DND-41 (cell line): ENCODE measurements at regions not wholly inside any gene's neighbourhood (a gene's known extent, or its start where the extent isn't known, plus 50 kb on each side); places are given as distances from the start of the nearest gene placed in this dataset.

ENCODE experiments used
- ATAC-seq: fragments of 200-7000 bp; cut with Tn5 transposase; 3 replicates; pipeline ENCODE4 v1.9.1; 2021; ENCODE audit warnings: low read depth; ENCODE audit not compliant: insufficient read depth
- DNase-seq: peaks from one replicate; pipeline ENCODE4 v3.0.0-alpha.2; 2020
- H2AFZ ChIP-seq: 2 replicates; pipeline ENCODE4 v1.6.0; 2012; ENCODE audit warnings: low read depth, low read length
- H3K27ac ChIP-seq: 2 replicates; pipeline ENCODE4 v1.5.1; 2012; ENCODE audit warnings: low read length, inconsistent platforms
- H3K27me3 ChIP-seq: fragments of 200-600 bp; sonication (generic); 2 replicates; pipeline ENCODE4 v1.6.0; 2012; ENCODE audit warnings: low read length, mild to moderate bottlenecking, inconsistent platforms; ENCODE audit not compliant: insufficient read depth, poor library complexity
- H3K36me3 ChIP-seq: 2 replicates; pipeline ENCODE4 v1.5.1; 2012; ENCODE audit warnings: low read length, inconsistent platforms; ENCODE audit not compliant: insufficient read depth
- H3K4me1 ChIP-seq: 2 replicates; pipeline ENCODE4 v1.5.1; 2012; ENCODE audit warnings: mild to moderate bottlenecking, low read length; ENCODE audit not compliant: insufficient read depth
- H3K4me2 ChIP-seq: 2 replicates; pipeline ENCODE4 v1.6.0; 2012; ENCODE audit warnings: mild to moderate bottlenecking, moderate library complexity, low read length, inconsistent platforms; ENCODE audit not compliant: insufficient read depth
- H3K4me3 ChIP-seq, 2 experiments: fragments of 200-600 bp in 1 of 2; shearing (Covaris generic) in 1 of 2; 2 replicates each; pipeline ENCODE4 v1.5.1; 2012 to 2016; ENCODE audit warnings: inconsistent platforms in 2 of 2, low read length in 2 of 2, mild to moderate bottlenecking in 2 of 2, low read depth in 1 of 2, moderate library complexity in 1 of 2
- H3K79me2 ChIP-seq: 2 replicates; pipeline ENCODE4 v1.6.0; 2012; ENCODE audit warnings: low read length, inconsistent platforms; ENCODE audit not compliant: insufficient read depth
- H3K9ac ChIP-seq: 2 replicates; pipeline ENCODE4 v1.6.0; 2012; ENCODE audit warnings: low read depth, mild to moderate bottlenecking, inconsistent platforms, low read length, moderate library complexity
- H3K9me3 ChIP-seq: 2 replicates; pipeline ENCODE4 v1.5.1; 2012; ENCODE audit warnings: low read length, moderate library complexity, mild to moderate bottlenecking, inconsistent platforms; ENCODE audit not compliant: insufficient read depth, severe bottlenecking
- H4K20me1 ChIP-seq: 2 replicates; pipeline ENCODE4 v1.6.0; 2012; ENCODE audit warnings: low read length; ENCODE audit not compliant: insufficient read depth
- EZH2 ChIP-seq: IDR thresholded peaks from 3 replicates; pipeline ENCODE4 v1.6.1; 2012; ENCODE audit warnings: borderline replicate concordance, low read depth, mild to moderate bottlenecking, moderate library complexity, low read length, inconsistent platforms; ENCODE audit not compliant: severe bottlenecking
- TF ChIP-seq, protein P1 (sequence below): IDR thresholded peaks from 2 replicates; pipeline ENCODE4 v1.5.1; 2012; ENCODE audit warnings: borderline replicate concordance, low read length, moderate library complexity, mild to moderate bottlenecking; ENCODE audit not compliant: poor library complexity, severe bottlenecking; ENCODE audit errors: extremely low read depth

DNA sequence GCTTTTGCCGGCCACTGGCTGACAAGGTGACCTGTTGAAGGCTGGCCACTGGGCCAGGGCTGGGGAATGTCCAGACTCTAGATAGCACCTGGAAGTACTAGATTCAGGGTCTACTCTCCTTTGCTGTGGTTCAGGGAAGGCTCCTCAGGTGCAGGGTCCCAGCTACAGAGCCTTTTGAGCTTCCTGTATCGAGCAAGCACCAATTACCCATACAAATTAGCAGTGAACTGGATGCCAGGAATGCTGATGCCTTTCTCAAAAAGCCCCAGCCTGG is 213.4 kb downstream of the CYP26B1 start:
- no peak for ATAC-seq
- TF ChIP-seq, protein P1, sequence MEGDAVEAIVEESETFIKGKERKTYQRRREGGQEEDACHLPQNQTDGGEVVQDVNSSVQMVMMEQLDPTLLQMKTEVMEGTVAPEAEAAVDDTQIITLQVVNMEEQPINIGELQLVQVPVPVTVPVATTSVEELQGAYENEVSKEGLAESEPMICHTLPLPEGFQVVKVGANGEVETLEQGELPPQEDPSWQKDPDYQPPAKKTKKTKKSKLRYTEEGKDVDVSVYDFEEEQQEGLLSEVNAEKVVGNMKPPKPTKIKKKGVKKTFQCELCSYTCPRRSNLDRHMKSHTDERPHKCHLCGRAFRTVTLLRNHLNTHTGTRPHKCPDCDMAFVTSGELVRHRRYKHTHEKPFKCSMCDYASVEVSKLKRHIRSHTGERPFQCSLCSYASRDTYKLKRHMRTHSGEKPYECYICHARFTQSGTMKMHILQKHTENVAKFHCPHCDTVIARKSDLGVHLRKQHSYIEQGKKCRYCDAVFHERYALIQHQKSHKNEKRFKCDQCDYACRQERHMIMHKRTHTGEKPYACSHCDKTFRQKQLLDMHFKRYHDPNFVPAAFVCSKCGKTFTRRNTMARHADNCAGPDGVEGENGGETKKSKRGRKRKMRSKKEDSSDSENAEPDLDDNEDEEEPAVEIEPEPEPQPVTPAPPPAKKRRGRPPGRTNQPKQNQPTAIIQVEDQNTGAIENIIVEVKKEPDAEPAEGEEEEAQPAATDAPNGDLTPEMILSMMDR, result no peak
- TF ChIP-seq EZH2, result no peak
- H3K27ac ChIP-seq, result no peak overlapping the region

DNA sequence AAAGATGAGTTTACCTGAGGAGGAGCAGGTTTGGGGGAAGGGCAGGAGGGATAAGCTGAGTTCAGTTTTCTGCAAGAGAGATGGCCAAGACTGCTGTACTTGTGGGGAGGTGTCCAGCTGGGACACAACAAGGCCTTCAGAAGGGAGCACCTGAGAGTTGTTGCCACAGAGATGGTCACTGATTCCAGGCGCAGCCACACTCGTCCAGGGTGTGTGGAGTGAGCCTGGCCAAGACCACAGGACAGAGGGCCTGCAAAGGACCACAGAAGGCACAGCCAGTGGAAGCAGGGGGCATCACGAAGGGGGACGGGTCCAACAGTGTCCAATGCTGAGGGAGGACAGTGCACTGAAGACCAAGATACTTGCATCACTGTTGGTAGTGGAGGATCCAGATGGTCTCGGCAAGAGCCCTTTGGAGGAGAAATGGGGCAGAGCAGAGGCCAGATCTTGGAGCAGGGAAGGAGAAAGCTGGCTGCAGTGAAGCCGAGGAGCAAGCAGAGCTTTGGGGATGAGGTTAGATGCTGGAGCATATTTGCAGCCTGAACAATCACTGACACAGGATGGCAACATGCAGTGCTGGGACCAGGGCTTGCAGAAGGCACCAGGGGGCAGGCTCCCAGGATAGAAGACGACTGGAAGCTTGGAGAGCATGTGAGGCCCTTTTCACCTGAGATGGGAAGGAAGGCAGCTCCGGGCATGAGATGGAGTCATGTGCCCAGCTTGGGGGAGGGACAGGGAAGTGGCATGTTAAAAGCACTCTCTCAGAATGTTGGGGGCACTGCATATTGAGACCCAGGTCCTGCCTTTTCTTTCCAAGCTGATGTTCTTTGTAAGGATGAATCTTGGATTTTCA is 214.0 kb downstream of the CYP26B1 start:
- Histone ChIP-seq H3K9ac (no peak overlapping the region), H2AFZ (no peak overlapping the region), H3K27ac (no peak overlapping the region), H3K9me3 (no peaks in the 10 kb centered on the region), H3K79me2 (no peaks in the 10 kb centered on the region), H4K20me1 (no peaks in the 10 kb centered on the region), H3K4me1 (no peaks in the 10 kb centered on the region), H3K27me3 (peaks cover 4% of the 10 kb centered on the region), H3K4me3 (no peak overlapping the region), H3K4me2 (no peak overlapping the region), H3K36me3 (no peaks in the 10 kb centered on the region)
- ATAC-seq (no peak), DNase-seq (no peak)
- TF ChIP-seq, protein P1, result peak; percentile 12
- TF ChIP-seq EZH2, result no peak

More for the DNA sequence above, 213.4 kb downstream of the CYP26B1 start:
- Histone ChIP-seq H3K4me3 (no peak overlapping the region), H3K4me2 (no peak overlapping the region), H3K9me3 (no peaks in the 10 kb centered on the region), H2AFZ (no peak overlapping the region), H3K36me3 (no peaks in the 10 kb centered on the region), H3K4me1 (no peaks in the 10 kb centered on the region), H3K27me3 (peaks cover 4% of the 10 kb centered on the region), H3K79me2 (no peaks in the 10 kb centered on the region), H3K9ac (no peak overlapping the region), H4K20me1 (no peaks in the 10 kb centered on the region)
- DNase-seq, result no peak

DNA sequence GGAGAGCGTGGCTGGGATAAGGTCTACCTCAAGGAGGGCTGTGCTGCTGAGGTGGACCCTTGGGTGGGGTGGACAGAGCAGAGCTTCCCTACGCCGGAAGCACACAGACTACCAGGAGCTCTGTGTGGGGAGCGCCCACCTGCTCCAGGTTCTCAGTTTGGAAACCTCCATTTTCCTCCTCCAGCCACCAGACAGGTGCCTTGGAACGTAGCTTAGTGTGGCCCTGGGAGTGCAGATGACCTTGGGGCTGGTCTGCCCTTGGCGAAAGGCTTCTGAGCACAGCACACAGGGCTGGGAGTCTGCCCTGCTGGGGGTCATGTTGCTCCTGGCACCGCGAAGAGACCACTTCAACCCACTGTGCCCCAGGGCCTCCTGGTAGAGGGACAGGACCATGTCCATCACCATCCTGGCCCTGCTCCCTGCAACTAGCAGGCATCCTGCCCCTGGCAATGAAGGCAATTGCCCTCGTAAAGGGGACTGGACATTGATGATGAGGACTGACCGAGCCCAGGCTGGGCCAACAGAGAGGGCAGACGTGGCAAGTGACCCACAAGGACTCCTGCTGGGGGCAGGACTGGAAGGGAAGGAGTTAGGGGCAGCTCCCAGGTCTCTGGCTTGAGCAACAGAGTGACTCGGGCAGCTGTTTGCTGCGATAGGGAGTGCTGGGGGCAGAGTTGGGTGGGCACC is 214.7 kb downstream of the CYP26B1 start:
- Histone ChIP-seq H2AFZ (no peak overlapping the region), H3K27ac (no peak overlapping the region), H3K4me2 (no peak overlapping the region), H3K27me3 (peaks cover 4% of the 10 kb centered on the region), H4K20me1 (no peaks in the 10 kb centered on the region), H3K36me3 (no peaks in the 10 kb centered on the region), H3K4me1 (no peaks in the 10 kb centered on the region), H3K4me3 (no peak overlapping the region), H3K9me3 (no peaks in the 10 kb centered on the region), H3K9ac (no peak overlapping the region), H3K79me2 (no peaks in the 10 kb centered on the region)
- DNase-seq, result no peak
- TF ChIP-seq, protein P1, result no peak
- no peak for TF ChIP-seq EZH2
- no peak for ATAC-seq
